Mesendoderm (in vitro differentiated cells): ENCODE measurements at regions not wholly inside any gene's neighbourhood (a gene's known extent, or its start where the extent isn't known, plus 50 kb on each side); places are given as distances from the start of the nearest gene placed in this dataset.

Experiments used
- DNase-seq: peaks from one replicate; pipeline ENCODE4 v3.0.0; 2013
- H2AK5ac ChIP-seq: 2 replicates; pipeline ENCODE4 v1.6.1; 2013; ENCODE audit warnings: low read length, inconsistent platforms
- H2BK120ac ChIP-seq: 2 replicates; pipeline ENCODE4 v1.6.1; 2013; ENCODE audit warnings: low read depth, mild to moderate bottlenecking, low read length, moderate library complexity, mixed read lengths
- H2BK15ac ChIP-seq: replicated peaks from 2 replicates; pipeline ENCODE4 v1.6.1; 2013; ENCODE audit warnings: low read depth, mild to moderate bottlenecking, moderate library complexity
- H2BK5ac ChIP-seq: 2 replicates; pipeline ENCODE4 v1.6.1; 2013; ENCODE audit warnings: low read length, inconsistent platforms
- H3K18ac ChIP-seq: 2 replicates; pipeline ENCODE4 v1.6.1; 2013; ENCODE audit warnings: mild to moderate bottlenecking, low read length, mixed read lengths
- H3K23ac ChIP-seq: one replicate; pipeline ENCODE4 v1.6.1; 2013; ENCODE audit warnings: low read length
- H3K27ac ChIP-seq: 2 replicates; pipeline ENCODE4 v1.5.1; 2013; ENCODE audit warnings: low read depth, mild to moderate bottlenecking, inconsistent platforms, low read length, moderate library complexity
- H3K27me3 ChIP-seq: 2 replicates; pipeline ENCODE4 v1.6.1; 2013; ENCODE audit warnings: low read length, control low read depth, mild to moderate bottlenecking, inconsistent platforms; ENCODE audit not compliant: insufficient read depth, poor library complexity
- H3K36me3 ChIP-seq: 2 replicates; pipeline ENCODE4 v1.6.1; 2013; ENCODE audit warnings: low read length, inconsistent platforms; ENCODE audit not compliant: control insufficient read depth, insufficient read depth
- H3K4ac ChIP-seq: one replicate; pipeline ENCODE4 v1.6.1; 2013; ENCODE audit warnings: low read depth, mild to moderate bottlenecking, low read length, moderate library complexity
- H3K4me1 ChIP-seq: 2 replicates; pipeline ENCODE4 v1.6.1; 2013; ENCODE audit warnings: low read depth, low read length, inconsistent platforms; ENCODE audit not compliant: control insufficient read depth
- H3K4me2 ChIP-seq: 2 replicates; pipeline ENCODE4 v1.6.1; 2013; ENCODE audit warnings: low read length
- H3K4me3 ChIP-seq: 2 replicates; pipeline ENCODE4 v1.5.1; 2013; ENCODE audit warnings: mild to moderate bottlenecking, low read length
- H3K56ac ChIP-seq: one replicate; pipeline ENCODE4 v1.6.1; 2013; ENCODE audit warnings: low read length
- H3K79me1 ChIP-seq: 2 replicates; pipeline ENCODE4 v1.6.1; 2013; ENCODE audit warnings: low read length, inconsistent platforms
- H3K79me2 ChIP-seq: 2 replicates; pipeline ENCODE4 v1.6.1; 2013; ENCODE audit warnings: mild to moderate bottlenecking, low read length; ENCODE audit not compliant: control insufficient read depth, insufficient read depth
- H3K9ac ChIP-seq: 2 replicates; pipeline ENCODE4 v1.6.1; 2013; ENCODE audit warnings: low read length, inconsistent platforms
- H4K5ac ChIP-seq: one replicate; pipeline ENCODE4 v1.6.1; 2013; ENCODE audit warnings: low read length
- H4K8ac ChIP-seq: one replicate; pipeline ENCODE4 v1.6.1; 2013; ENCODE audit warnings: low read depth, mild to moderate bottlenecking, control low read depth, low read length, moderate library complexity
- WGBS: extraction: QIAGEN DNeasy Blood & Tissue Kit; methylation state at CpG from one replicate; pipeline ENCODE4 v1.1.7; 2013; ENCODE audit warnings: low lambda C conversion rate, missing lambda C conversion rate; ENCODE audit not compliant: insufficient coverage; ENCODE audit errors: extremely low coverage; 5-methylcytosine and 5-hydroxymethylcytosine counted together

- Histone ChIP-seq H2AK5ac (no peak overlapping the region), H3K79me1 (no peaks in the 10 kb centered on the region), H4K5ac (no peak overlapping the region), H3K23ac (no peak overlapping the region), H3K18ac (no peak overlapping the region), H2BK120ac (no peak overlapping the region), H3K9ac (no peak overlapping the region), H3K4me1 (no peaks in the 10 kb centered on the region), H2BK15ac (no peak overlapping the region), H4K8ac (no peak overlapping the region), H3K4me3 (no peak overlapping the region), H2BK5ac (no peak overlapping the region), H3K56ac (no peak overlapping the region), H3K4ac (no peak overlapping the region), H3K36me3 (no peaks in the 10 kb centered on the region), H3K27ac (no peak overlapping the region), H3K79me2 (no peaks in the 10 kb centered on the region), H3K4me2 (no peak overlapping the region), H3K27me3 (no peaks in the 10 kb centered on the region)
- DNase-seq = no peak
- WGBS = no CpG with 5 or more reads among the region's 1 CpG
Measured at GRCh38 chrX:42135583-42136228, 212.4 kb upstream of the CASK start.

- Histone ChIP-seq H2BK5ac (no peak overlapping the region), H3K56ac (no peak overlapping the region), H3K36me3 (no peaks in the 10 kb centered on the region), H4K5ac (no peak overlapping the region), H4K8ac (no peak overlapping the region), H3K4me3 (no peak overlapping the region), H3K23ac (no peak overlapping the region), H3K9ac (no peak overlapping the region), H3K27me3 (no peaks in the 10 kb centered on the region), H2BK120ac (no peak overlapping the region), H3K27ac (no peak overlapping the region), H2BK15ac (no peak overlapping the region), H3K18ac (no peak overlapping the region), H3K79me1 (no peaks in the 10 kb centered on the region), H3K79me2 (no peaks in the 10 kb centered on the region), H3K4ac (no peak overlapping the region), H3K4me1 (no peaks in the 10 kb centered on the region), H3K4me2 (no peak overlapping the region), H2AK5ac (no peak overlapping the region)
- no peak for DNase-seq
Measured at GRCh38 chrX:42131856-42132255, 208.5 kb upstream of the CASK start.

GRCh38 chrX:42129022-42129940 is 205.9 kb upstream of the CASK start:
- Histone ChIP-seq H3K27ac (no peak overlapping the region), H3K4me2 (no peak overlapping the region), H3K4me1 (no peaks in the 10 kb centered on the region), H3K23ac (no peak overlapping the region), H3K56ac (no peak overlapping the region), H2BK5ac (no peak overlapping the region), H2BK15ac (no peak overlapping the region), H3K27me3 (no peaks in the 10 kb centered on the region), H3K4me3 (no peak overlapping the region), H3K18ac (no peak overlapping the region), H2AK5ac (no peak overlapping the region), H3K9ac (no peak overlapping the region), H3K79me1 (no peaks in the 10 kb centered on the region), H4K8ac (no peak overlapping the region), H2BK120ac (no peak overlapping the region), H3K36me3 (no peaks in the 10 kb centered on the region), H3K4ac (no peak overlapping the region), H3K79me2 (no peaks in the 10 kb centered on the region), H4K5ac (no peak overlapping the region)
- DNase-seq = no peak
- no CpG with 5 or more reads among the region's 3 CpGs for WGBS

GRCh38 chrX:42128587-42128986 is 205.2 kb upstream of the CASK start:
- Histone ChIP-seq H3K79me1 (no peaks in the 10 kb centered on the region), H3K27ac (no peak overlapping the region), H3K4me2 (no peak overlapping the region), H3K4me3 (no peak overlapping the region), H3K79me2 (no peaks in the 10 kb centered on the region), H3K56ac (no peak overlapping the region), H3K4ac (no peak overlapping the region), H3K18ac (no peak overlapping the region), H2AK5ac (no peak overlapping the region), H3K27me3 (no peaks in the 10 kb centered on the region), H3K9ac (no peak overlapping the region), H4K8ac (no peak overlapping the region), H4K5ac (no peak overlapping the region), H3K23ac (no peak overlapping the region), H3K36me3 (no peaks in the 10 kb centered on the region), H2BK15ac (no peak overlapping the region), H3K4me1 (no peaks in the 10 kb centered on the region), H2BK5ac (no peak overlapping the region), H2BK120ac (no peak overlapping the region)
- no CpG with 5 or more reads among the region's 4 CpGs for WGBS
- DNase-seq = no peak

GRCh38 chrX:42128020-42128419 is 204.7 kb upstream of the CASK start:
- Histone ChIP-seq H2BK15ac (no peak overlapping the region), H3K4me3 (no peak overlapping the region), H3K36me3 (no peaks in the 10 kb centered on the region), H3K23ac (no peak overlapping the region), H3K79me1 (no peaks in the 10 kb centered on the region), H3K4me1 (no peaks in the 10 kb centered on the region), H4K5ac (no peak overlapping the region), H3K9ac (no peak overlapping the region), H3K27me3 (no peaks in the 10 kb centered on the region), H3K56ac (no peak overlapping the region), H3K4me2 (no peak overlapping the region), H3K4ac (no peak overlapping the region), H2BK120ac (no peak overlapping the region), H3K79me2 (no peaks in the 10 kb centered on the region), H4K8ac (no peak overlapping the region), H2AK5ac (no peak overlapping the region), H2BK5ac (no peak overlapping the region), H3K18ac (no peak overlapping the region), H3K27ac (no peak overlapping the region)
- DNase-seq = no peak
- no CpG with 5 or more reads among the region's 2 CpGs for WGBS
